ENCODE measurements at regions not wholly inside any gene's neighbourhood (a gene's known extent, or its start where the extent isn't known, plus 50 kb on each side); places are given as distances from the start of the nearest gene placed in this dataset.
"Not testable (repeated sequence)": the region's sequence is repeated elsewhere in the genome, so short reads cannot be mapped to it uniquely, and the experiment has no call there.

DNA sequence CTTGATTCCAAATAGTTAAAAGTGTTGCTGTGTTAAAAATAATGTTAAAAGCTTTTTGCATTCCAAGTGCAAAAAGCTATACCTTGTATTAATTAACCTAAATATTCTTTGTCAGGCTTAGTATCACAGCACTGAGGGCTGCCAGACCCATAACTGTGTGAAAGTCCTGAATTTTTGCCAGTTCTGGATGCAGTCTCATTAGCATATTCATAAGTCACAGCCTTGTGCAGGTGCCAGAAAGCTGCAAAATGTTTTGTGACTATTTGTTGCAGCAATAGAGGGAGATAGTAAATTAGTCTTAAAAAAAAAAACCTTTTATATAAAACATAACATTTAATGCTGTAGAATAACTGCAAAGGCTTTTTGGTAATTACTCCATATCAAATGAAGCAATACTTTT is 56.6 kb downstream of the SLITRK1 start:
- H3K27me3 Mint-ChIP-seq = no peaks in the 10 kb centered on the region
- no peak overlapping the region for H3K4me3 Mint-ChIP-seq
- no peak for ATAC-seq
- peaks cover 6% of the 10 kb centered on the region for H3K9me3 Mint-ChIP-seq
- no peaks in the 10 kb centered on the region for H3K4me1 Mint-ChIP-seq
- H3K36me3 Mint-ChIP-seq = no peaks in the 10 kb centered on the region
- no peak overlapping the region for H3K27ac Mint-ChIP-seq

DNA sequence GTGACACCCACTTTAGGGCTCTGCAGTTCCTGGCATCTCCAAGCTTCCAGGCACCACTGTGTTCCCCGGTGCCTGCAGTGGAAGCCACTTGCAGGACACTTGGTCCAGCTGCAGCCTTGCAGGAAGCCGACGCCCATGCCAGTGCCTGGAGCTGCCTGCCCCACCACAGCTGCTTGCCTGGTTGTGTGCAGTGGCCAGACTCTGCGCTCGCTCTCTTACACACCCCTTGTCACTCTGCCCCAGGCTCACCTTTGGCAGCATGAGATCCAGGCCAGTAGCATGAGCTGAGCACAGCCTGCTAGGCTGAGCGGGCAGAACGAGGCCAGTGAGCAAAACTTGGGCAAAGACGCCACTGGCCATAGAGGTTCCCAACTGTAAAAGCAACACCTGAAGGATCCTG is 57.7 kb downstream of the SLITRK1 start:
- H3K27ac Mint-ChIP-seq = no peak overlapping the region

DNA sequence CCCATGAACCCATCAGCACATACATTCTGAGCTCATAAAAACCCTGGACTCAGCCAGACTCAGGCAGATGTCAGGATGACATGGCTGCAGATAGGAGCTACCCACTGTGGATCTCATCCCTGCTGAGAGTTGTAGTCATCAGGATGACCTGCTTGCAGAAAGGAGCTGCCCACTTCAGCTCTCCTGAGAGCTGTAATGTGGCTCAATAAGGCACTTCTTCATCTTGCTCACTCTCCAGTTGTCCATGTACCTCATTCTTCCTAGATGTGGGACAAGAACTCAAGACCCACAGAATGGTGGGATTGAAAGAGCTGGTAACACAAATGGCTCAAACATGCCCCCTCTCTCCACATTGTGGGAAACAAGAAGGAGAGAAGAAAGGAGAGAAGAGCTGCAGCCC is 58.2 kb downstream of the SLITRK1 start:
- Mint-ChIP-seq H3K4me1 (no peaks in the 10 kb centered on the region), H3K9me3 (no peaks in the 10 kb centered on the region)

More for the DNA sequence above, 57.7 kb downstream of the SLITRK1 start:
- H3K4me1 Mint-ChIP-seq = no peaks in the 10 kb centered on the region
- no peaks in the 10 kb centered on the region for H3K9me3 Mint-ChIP-seq
- no peaks in the 10 kb centered on the region for H3K36me3 Mint-ChIP-seq
- no peak overlapping the region for H3K4me3 Mint-ChIP-seq
- ATAC-seq = peak; percentile 16
- no peaks in the 10 kb centered on the region for H3K27me3 Mint-ChIP-seq

DNA sequence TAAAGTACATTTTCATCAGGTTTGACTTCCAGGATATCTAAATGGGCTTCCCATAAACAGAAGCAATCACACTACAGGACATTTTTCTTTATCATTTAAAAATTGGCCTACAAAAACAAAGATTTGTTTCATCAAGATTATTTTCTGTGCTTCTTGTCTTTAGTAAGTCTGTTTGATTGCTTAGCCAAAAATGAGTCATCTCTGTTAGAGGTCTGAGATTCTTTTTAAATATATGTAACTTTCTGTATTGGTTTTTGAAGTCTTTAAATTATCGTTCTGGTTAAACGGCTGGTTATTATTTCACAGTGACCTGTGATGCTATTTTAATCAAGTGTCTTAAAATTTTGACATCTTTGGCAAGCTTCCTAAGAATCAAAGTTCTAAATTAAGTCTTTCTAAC is 62.7 kb downstream of the SLITRK1 start:
- no peak overlapping the region for H3K4me3 Mint-ChIP-seq
- no peaks in the 10 kb centered on the region for H3K27me3 Mint-ChIP-seq
- H3K4me1 Mint-ChIP-seq = no peaks in the 10 kb centered on the region
- ATAC-seq = no peak
- no peaks in the 10 kb centered on the region for H3K36me3 Mint-ChIP-seq
- H3K27ac Mint-ChIP-seq = no peak overlapping the region
- H3K9me3 Mint-ChIP-seq = no peaks in the 10 kb centered on the region

More for the DNA sequence above, 58.2 kb downstream of the SLITRK1 start:
- no peak overlapping the region for H3K4me3 Mint-ChIP-seq
- no peak for ATAC-seq
- H3K36me3 Mint-ChIP-seq = no peaks in the 10 kb centered on the region
- H3K27ac Mint-ChIP-seq = no peak overlapping the region
- H3K27me3 Mint-ChIP-seq = no peaks in the 10 kb centered on the region

DNA sequence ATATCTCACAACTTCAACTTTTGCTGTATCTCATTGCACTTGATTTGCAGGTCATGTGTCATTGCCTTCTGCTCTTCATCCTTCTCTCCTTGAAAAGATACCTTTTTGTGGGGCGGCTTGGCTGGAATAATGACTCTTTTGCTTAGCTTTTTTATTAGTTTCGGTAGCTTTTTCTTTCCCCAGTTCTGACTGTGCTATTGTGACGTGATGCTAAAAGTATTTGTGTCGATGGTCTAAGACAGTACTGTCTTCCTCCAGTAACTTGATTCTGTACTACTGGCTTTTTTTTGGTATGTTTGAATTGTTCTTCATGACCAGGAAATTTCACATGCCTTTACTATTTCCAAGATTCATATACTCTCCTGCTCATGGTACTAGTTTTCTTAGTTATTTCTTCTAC is 63.1 kb downstream of the SLITRK1 start:
- no peak for ATAC-seq
- H3K4me1 Mint-ChIP-seq = no peaks in the 10 kb centered on the region
- no peaks in the 10 kb centered on the region for H3K27me3 Mint-ChIP-seq
- H3K9me3 Mint-ChIP-seq = no peaks in the 10 kb centered on the region
- no peaks in the 10 kb centered on the region for H3K36me3 Mint-ChIP-seq
- no peak overlapping the region for H3K4me3 Mint-ChIP-seq
- no peak overlapping the region for H3K27ac Mint-ChIP-seq

DNA sequence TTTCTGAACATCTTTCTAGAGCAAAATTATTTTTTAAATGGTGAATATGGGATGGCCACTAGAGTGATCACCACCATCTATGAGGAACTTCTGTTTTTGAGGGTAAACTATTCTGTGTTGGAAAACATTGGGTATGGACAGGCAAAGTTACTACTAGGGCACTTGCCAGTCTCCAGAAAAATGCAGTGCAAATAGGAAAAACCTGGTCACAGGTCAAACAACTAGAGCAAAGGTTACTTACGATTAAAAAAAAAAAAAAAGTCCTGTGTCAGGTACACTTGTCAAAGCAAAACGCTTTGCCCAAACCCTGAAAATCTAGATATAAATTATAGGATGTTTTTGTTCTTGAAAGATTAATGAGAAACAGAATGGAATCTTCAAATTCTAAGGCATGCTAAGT is 66.2 kb downstream of the SLITRK1 start:
- peaks cover 4% of the 10 kb centered on the region for H3K9me3 Mint-ChIP-seq
- ATAC-seq = no peak
- H3K36me3 Mint-ChIP-seq = no peaks in the 10 kb centered on the region
- H3K4me3 Mint-ChIP-seq = no peak overlapping the region
- H3K27me3 Mint-ChIP-seq = no peaks in the 10 kb centered on the region
- H3K4me1 Mint-ChIP-seq = no peaks in the 10 kb centered on the region
- no peak overlapping the region for H3K27ac Mint-ChIP-seq

DNA sequence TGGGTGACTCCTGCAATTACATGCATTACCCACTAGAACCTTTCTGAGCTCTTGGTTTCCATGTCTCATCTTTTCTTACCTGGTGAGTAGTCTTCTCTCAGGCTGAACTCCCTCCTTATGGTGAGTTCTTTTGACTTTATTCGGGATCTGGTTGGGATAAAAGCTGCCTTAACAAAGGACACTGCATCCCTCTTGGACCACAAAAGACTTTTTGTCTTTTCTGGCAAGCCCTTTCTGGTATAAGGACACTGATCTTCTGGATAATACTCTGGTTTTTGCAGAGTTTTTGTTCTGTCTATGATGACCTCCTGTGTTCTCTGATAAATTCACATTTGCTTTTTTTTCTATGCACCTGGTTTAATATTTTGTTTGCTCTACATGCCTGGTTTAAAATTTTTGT is 66.7 kb downstream of the SLITRK1 start:
- Mint-ChIP-seq H3K27me3 (no peaks in the 10 kb centered on the region), H3K4me3 (no peak overlapping the region), H3K4me1 (no peaks in the 10 kb centered on the region)

DNA sequence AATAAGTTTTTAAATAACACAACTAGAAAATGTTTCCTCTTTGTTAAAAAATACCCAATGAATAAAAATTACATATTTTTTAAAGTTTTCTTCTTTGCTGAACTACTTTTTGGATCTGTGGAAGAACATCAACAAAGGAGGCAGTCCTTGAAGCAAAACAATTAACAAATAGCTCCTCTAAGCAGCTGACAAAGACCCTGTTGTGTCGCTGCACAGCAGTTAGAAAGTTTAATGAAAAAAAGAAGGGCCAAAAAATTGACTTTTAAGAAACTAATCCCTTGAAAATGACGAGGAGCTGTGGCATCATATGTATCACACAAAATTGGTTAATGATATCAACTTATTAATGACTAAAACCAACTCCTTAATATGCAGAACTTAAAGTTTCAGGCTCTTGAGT is 72.1 kb downstream of the SLITRK1 start:
- Mint-ChIP-seq H3K36me3 (no peaks in the 10 kb centered on the region), H3K4me1 (no peaks in the 10 kb centered on the region), H3K27me3 (no peaks in the 10 kb centered on the region), H3K27ac (no peak overlapping the region), H3K4me3 (no peak overlapping the region), H3K9me3 (peaks cover 4% of the 10 kb centered on the region)
- ATAC-seq = no peak

More for the DNA sequence above, 66.7 kb downstream of the SLITRK1 start:
- H3K9me3 Mint-ChIP-seq = peaks cover 4% of the 10 kb centered on the region
- no peak overlapping the region for H3K27ac Mint-ChIP-seq
- no peak for ATAC-seq
- H3K36me3 Mint-ChIP-seq = no peaks in the 10 kb centered on the region

DNA sequence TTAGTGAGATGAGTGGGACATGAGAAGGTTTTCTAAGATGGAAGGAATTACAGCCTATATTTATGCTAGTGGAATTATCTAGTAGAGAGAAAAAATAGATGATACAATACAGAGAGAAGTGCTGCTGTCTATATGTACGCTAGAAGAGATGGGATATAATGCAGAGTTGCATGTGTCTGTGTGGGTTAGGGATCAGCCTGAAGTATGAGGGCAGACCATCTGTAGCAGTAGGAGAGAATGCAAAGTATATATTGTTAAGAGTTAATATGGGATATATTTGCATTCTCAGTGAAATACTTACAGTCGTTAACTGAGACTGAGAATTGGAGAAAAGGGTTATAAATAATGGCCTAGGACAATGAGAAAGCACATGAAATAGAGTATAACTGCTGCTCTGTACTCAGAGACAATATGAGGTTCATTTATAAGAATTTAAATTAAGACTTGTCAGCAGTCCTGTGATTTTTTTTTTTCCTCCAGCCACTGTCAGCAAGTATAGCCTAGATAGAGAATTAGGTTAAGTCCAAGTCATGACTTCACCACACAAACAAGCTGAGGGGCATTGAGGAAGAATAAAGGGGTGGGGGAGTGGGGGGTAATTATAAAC is 77.8 kb downstream of the SLITRK1 start:
- Mint-ChIP-seq H3K4me1 (no peaks in the 10 kb centered on the region), H3K36me3 (no peaks in the 10 kb centered on the region), H3K27me3 (no peaks in the 10 kb centered on the region), H3K9me3 (peaks cover 3% of the 10 kb centered on the region), H3K4me3 (no peak overlapping the region), H3K27ac (no peak overlapping the region)
- no peak for ATAC-seq

DNA sequence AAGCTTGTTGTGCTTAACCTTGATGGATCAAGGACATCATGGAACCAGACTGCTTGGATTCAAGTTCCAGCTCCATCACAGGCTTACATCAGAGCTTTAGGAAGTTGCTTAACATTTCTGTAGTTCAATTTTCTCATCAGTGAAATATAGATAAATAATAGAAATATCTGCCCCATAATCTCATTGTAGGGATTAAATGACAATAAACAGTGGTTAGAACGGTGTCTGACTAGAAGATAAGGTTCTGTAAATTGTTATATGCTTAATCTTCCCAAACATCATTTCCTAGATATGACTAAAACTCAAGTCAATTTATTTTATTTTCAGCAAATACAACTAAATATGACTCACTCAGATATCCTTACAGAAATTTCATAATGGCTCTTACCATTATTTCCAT is 83.5 kb downstream of the SLITRK1 start:
- H3K27me3 Mint-ChIP-seq = no peaks in the 10 kb centered on the region
- no peak overlapping the region for H3K4me3 Mint-ChIP-seq
- no peaks in the 10 kb centered on the region for H3K36me3 Mint-ChIP-seq
- H3K4me1 Mint-ChIP-seq = no peaks in the 10 kb centered on the region
- no peak for ATAC-seq
- no peak overlapping the region for H3K27ac Mint-ChIP-seq
- H3K9me3 Mint-ChIP-seq = peaks cover 3% of the 10 kb centered on the region

DNA sequence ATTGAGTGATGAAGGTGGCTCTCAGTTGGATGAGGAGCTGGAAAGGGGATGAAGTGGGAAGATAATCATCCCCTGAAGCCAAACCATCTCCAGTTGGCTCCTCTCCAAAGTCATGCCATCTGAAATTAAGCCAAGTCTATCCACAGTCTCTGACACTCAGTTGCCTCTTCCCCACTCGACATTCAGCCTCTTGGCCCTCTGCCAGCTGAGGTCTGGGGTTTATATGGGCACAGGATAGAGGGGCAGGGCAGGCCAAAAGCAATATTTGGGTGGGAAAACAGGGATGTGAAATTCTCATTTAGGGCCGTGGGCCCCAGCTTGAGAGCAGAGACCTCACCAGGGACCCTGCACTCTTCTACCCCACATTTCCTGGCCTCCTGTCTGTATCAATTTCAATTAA is 85.9 kb downstream of the SLITRK1 start:
- H3K27me3 Mint-ChIP-seq = no peaks in the 10 kb centered on the region
- H3K4me3 Mint-ChIP-seq = no peak overlapping the region
- no peak for ATAC-seq
- H3K27ac Mint-ChIP-seq = no peak overlapping the region
- no peaks in the 10 kb centered on the region for H3K36me3 Mint-ChIP-seq
- no peaks in the 10 kb centered on the region for H3K9me3 Mint-ChIP-seq
- H3K4me1 Mint-ChIP-seq = no peaks in the 10 kb centered on the region

DNA sequence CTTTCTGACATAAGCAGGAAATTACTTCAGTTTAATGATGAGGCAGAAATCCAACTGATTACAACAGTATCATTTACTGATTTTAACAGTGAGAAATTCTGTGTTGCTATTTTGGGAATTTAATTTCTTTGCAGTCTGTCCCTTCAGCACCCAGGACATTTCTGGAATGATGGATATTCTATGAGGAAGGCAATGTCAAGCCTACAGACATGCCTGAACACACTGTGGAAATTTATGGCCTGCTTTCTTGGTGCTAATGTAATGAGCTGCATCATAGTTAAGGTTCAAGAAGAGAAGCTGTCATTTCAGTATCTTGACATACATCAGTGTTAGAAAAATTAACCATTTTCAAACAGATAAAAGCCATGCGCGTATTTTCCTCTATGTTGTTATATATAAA is 87.7 kb downstream of the SLITRK1 start:
- Mint-ChIP-seq H3K36me3 (no peaks in the 10 kb centered on the region), H3K4me1 (no peaks in the 10 kb centered on the region), H3K27ac (no peak overlapping the region), H3K27me3 (no peaks in the 10 kb centered on the region), H3K4me3 (no peak overlapping the region), H3K9me3 (no peaks in the 10 kb centered on the region)
- no peak for ATAC-seq

DNA sequence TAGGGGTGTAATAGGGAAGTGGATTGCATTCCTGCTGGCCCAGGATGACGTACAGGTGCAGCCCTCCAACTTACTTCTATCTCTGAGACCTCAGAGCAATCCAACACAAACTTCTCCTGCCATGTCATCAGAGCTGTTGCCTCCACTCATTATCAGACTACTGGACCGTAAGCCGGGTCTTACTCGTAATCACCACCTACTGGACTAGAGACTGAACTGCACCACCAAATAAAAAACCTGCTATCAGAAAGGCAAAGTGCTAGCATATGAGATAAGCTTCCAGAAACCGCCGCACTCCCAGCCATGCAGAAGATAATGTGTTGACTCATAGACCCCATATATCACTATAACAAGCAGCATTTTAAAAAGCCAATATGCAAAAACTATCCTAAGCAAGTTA is 102.0 kb downstream of the SLITRK1 start:
- Mint-ChIP-seq H3K4me1 (no peaks in the 10 kb centered on the region), H3K4me3 (no peak overlapping the region), H3K27ac (no peak overlapping the region), H3K36me3 (no peaks in the 10 kb centered on the region), H3K9me3 (peaks cover 7% of the 10 kb centered on the region), H3K27me3 (no peaks in the 10 kb centered on the region)
- no peak for ATAC-seq

DNA sequence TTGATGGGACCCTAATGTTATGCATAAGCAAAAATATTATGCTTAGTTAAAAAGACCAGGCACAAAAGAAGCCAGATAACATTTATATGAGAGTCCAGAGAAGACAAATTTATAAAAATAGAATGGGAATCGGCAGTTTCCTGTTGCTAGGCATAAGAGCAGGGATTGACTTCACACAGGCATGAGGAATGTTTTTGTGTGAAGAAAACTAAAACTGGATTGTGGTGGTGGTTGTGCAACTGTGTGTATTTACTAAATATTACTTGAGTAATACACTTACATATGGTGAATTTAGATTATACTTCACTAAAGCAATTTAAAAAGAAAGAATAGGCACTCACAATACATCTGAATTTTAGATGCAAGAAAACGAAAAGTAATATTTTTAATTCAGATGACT is 108.3 kb downstream of the SLITRK1 start:
- H3K4me3 Mint-ChIP-seq = no peak overlapping the region
- no peaks in the 10 kb centered on the region for H3K4me1 Mint-ChIP-seq
- no peak for ATAC-seq
- no peak overlapping the region for H3K27ac Mint-ChIP-seq
- no peaks in the 10 kb centered on the region for H3K27me3 Mint-ChIP-seq
- H3K9me3 Mint-ChIP-seq = peaks cover 10% of the 10 kb centered on the region
- no peaks in the 10 kb centered on the region for H3K36me3 Mint-ChIP-seq

DNA sequence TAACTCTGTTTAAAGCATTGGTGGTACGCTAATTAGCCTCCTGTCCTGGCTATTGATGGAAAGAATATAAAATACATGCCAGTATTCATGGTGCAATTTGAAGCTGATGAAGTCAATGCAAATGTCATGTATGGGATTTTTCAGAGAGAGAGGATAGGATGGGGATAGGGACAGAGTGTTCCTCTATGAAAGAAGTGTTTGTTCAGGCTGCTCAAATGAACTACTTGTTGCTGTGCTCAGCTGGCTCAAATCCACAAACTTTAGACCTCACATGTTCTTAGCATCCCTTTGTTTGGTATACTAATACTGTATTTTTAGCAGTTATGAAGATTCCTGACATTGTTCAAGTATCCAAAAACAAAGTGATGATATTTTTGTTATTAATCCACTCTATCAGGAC is 116.5 kb downstream of the SLITRK1 start:
- ATAC-seq = no peak
- Mint-ChIP-seq H3K4me3 (no peak overlapping the region), H3K36me3 (no peaks in the 10 kb centered on the region), H3K27ac (no peak overlapping the region), H3K27me3 (no peaks in the 10 kb centered on the region), H3K4me1 (no peaks in the 10 kb centered on the region), H3K9me3 (peaks cover 10% of the 10 kb centered on the region)

DNA sequence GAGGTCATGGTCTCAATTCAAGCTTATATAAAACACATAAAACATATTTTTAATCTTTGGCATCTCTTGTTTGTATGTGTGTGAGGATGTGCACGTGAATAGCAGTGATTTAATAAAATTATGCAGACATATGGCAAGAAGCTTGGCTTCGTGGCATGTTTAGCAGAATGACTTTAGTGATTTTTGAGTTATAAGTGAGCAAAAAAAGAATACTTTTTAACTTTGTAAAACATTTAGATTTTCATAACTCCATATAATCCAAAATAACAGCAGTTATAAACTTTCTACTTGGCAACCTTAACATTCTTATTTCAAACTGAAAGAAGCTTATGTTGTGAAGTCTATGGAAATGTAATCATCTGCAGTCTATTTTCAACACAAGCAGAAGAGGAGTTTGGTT is 120.6 kb downstream of the SLITRK1 start:
- no peaks in the 10 kb centered on the region for H3K36me3 Mint-ChIP-seq
- no peak overlapping the region for H3K27ac Mint-ChIP-seq
- ATAC-seq = no peak
- no peak overlapping the region for H3K4me3 Mint-ChIP-seq
- no peaks in the 10 kb centered on the region for H3K27me3 Mint-ChIP-seq
- no peaks in the 10 kb centered on the region for H3K4me1 Mint-ChIP-seq
- H3K9me3 Mint-ChIP-seq = peaks cover 17% of the 10 kb centered on the region

DNA sequence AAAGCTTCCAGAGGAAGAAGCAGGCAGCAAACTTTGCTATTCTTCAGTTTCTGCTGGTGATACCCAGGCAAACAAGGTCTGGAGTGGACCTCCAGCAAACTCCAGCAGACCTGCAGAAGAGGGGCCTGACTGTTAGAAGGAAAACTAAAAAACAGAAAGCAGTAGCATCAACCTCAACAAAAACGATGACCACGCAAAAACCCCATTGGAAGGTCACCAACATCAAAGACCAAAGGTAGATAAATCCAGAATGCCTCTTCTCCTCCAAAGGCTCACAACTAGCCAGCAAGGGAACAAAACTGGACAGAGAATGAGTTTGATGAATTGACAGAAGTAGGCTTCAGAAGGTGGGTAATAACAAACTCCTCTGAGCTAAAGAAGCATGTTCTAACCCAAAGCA is 127.1 kb downstream of the SLITRK1 start:
- not testable (repeated sequence) for ATAC-seq, H3K4me3 Mint-ChIP-seq, H3K36me3 Mint-ChIP-seq, H3K27me3 Mint-ChIP-seq, H3K27ac Mint-ChIP-seq, H3K4me1 Mint-ChIP-seq
- H3K9me3 Mint-ChIP-seq = peaks cover 24% of the 10 kb centered on the region
